ENCODE measurements at regions not wholly inside any gene's neighbourhood (a gene's known extent, or its start where the extent isn't known, plus 50 kb on each side); places are given as distances from the start of the nearest gene placed in this dataset.

DNA sequence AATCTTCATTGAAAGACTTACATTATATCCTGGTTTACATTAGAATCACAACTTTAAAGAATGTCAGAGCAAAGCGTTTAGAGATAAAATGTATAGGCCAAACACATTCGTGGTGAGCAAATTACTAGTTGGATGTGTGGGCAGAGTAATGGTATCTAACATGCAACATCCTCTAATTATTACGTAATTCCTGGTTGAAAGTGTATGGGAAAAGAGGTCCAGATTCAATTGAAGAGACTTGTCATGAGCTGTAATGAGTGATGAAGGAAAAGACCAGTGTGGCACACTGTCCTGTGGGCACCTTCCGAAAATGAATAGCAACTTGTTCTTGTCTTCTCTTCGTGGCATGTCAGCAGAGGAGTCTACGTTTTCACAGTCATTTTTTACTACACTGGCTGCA, 192.8 kb downstream of the LRIG3 start:
- TF ChIP-seq, protein P1, sequence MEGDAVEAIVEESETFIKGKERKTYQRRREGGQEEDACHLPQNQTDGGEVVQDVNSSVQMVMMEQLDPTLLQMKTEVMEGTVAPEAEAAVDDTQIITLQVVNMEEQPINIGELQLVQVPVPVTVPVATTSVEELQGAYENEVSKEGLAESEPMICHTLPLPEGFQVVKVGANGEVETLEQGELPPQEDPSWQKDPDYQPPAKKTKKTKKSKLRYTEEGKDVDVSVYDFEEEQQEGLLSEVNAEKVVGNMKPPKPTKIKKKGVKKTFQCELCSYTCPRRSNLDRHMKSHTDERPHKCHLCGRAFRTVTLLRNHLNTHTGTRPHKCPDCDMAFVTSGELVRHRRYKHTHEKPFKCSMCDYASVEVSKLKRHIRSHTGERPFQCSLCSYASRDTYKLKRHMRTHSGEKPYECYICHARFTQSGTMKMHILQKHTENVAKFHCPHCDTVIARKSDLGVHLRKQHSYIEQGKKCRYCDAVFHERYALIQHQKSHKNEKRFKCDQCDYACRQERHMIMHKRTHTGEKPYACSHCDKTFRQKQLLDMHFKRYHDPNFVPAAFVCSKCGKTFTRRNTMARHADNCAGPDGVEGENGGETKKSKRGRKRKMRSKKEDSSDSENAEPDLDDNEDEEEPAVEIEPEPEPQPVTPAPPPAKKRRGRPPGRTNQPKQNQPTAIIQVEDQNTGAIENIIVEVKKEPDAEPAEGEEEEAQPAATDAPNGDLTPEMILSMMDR (IDR thresholded peaks at IDR 0.05), result no peak
- TF ChIP-seq TCF7L2 (IDR thresholded peaks at IDR 0.05; ENCODE audit: low read depth, low read length) (no peak), POLR2AphosphoS5 (IDR thresholded peaks at IDR 0.05; ENCODE audit: low read depth, low read length) (no peak), SIN3A (IDR thresholded peaks at IDR 0.05; ENCODE audit: borderline replicate concordance, insufficient read depth, low read depth, low read length) (no peak)
- TF ChIP-seq, protein P2, sequence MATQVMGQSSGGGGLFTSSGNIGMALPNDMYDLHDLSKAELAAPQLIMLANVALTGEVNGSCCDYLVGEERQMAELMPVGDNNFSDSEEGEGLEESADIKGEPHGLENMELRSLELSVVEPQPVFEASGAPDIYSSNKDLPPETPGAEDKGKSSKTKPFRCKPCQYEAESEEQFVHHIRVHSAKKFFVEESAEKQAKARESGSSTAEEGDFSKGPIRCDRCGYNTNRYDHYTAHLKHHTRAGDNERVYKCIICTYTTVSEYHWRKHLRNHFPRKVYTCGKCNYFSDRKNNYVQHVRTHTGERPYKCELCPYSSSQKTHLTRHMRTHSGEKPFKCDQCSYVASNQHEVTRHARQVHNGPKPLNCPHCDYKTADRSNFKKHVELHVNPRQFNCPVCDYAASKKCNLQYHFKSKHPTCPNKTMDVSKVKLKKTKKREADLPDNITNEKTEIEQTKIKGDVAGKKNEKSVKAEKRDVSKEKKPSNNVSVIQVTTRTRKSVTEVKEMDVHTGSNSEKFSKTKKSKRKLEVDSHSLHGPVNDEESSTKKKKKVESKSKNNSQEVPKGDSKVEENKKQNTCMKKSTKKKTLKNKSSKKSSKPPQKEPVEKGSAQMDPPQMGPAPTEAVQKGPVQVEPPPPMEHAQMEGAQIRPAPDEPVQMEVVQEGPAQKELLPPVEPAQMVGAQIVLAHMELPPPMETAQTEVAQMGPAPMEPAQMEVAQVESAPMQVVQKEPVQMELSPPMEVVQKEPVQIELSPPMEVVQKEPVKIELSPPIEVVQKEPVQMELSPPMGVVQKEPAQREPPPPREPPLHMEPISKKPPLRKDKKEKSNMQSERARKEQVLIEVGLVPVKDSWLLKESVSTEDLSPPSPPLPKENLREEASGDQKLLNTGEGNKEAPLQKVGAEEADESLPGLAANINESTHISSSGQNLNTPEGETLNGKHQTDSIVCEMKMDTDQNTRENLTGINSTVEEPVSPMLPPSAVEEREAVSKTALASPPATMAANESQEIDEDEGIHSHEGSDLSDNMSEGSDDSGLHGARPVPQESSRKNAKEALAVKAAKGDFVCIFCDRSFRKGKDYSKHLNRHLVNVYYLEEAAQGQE (IDR thresholded peaks at IDR 0.05; ENCODE audit: insufficient read depth in 1 of 2, low read depth in 2 of 2, low read length in 1 of 2), result no peak

Data from Panc1 (cell line).